GM18868 (cell line): ENCODE measurements at regions not wholly inside any gene's neighbourhood (a gene's known extent, or its start where the extent isn't known, plus 50 kb on each side); places are given as distances from the start of the nearest gene placed in this dataset.
A peak's percentile ranks its signal among the peaks of the same experiment; 100 is the strongest.
"Not testable (repeated sequence)": the region's sequence is repeated elsewhere in the genome, so short reads cannot be mapped to it uniquely, and the experiment has no call there.

ENCODE experiments used
- ATAC-seq: cut with Tn5 transposase; IDR thresholded peaks from one replicate; pipeline ENCODE4 v1.9.1; 2021; ENCODE audit warnings: mild to moderate bottlenecking, moderate library complexity; ENCODE audit not compliant: unreplicated experiment

DNA sequence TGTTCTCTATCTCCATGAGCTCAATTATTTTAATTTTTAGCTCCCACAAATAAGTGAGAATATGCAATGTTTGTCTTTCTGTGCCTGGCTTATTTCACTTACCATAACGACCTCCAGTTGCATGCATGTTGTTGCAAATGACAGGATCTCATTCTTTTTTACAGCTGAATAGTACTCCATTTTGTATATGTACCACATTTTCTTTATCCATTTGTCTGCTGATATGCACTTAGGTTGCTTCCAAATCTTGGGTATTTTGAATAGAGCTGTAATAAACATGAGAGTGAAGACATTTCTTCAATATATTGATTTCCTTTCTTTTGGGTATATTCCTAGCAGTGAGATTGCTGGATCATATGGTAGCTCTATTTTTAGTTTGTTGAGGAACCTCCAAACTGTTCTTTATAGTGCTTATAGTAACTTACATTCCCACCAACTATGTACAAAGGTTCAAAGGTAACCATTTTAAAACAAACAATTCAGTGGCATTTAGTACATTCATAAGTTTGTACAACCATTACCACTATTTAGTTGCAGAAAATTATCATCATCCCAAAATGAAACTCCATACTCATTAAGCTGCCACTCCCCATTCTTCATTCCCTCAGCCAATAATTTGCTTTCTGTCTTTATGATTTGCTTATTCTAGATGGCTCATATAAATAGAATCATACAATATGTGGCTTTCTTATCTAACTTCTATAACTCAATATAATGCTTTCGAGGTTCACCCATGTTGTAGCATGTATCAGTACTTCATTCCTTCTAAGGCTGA is 255.9 kb upstream of the NFIA start:
- no peak for ATAC-seq

GRCh38 chr1:60825593-60825992 is 256.8 kb upstream of the NFIA start:
- ATAC-seq, result peak; percentile 46

DNA sequence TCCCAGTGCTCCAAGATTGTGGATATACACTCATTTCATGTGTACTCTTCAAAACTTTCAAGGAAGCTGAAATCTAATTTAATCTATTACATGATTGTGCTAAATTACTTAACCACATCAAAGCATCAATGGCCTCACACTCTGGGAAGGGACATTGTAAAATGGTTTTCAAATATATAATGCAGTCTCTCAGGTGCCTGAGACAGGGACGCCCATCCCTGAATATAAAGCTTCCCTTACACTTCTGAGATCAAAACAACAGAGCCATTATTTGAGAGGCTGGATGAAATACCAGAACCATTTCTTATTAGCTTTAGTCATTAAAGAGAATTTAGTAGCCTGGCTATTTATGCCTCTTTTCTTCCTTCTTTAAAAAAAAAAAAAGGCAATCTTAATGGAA is 259.2 kb upstream of the NFIA start:
- ATAC-seq, result no peak

DNA sequence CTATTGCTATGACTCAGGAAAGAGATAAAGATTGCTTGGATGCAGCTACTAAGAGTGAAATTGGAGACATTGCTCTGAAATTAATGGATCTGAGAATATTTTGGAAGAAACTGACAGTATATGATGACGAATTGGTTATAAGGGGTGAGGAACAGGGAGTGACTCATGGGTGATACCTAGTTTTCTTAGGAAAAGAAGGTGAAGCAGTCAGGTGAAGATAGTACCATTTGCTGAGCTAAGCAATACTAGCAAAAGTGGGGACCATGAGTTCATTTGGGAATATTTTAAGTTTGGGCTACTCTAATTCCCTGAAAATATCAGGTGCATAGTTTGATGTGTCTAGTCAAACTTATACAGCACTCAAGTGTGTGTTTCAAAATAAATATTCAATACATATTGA is 260.1 kb upstream of the NFIA start:
- no peak for ATAC-seq

- ATAC-seq, result no peak
Observed at GRCh38 chr1:60821156-60821555, 261.2 kb upstream of the NFIA start.

DNA sequence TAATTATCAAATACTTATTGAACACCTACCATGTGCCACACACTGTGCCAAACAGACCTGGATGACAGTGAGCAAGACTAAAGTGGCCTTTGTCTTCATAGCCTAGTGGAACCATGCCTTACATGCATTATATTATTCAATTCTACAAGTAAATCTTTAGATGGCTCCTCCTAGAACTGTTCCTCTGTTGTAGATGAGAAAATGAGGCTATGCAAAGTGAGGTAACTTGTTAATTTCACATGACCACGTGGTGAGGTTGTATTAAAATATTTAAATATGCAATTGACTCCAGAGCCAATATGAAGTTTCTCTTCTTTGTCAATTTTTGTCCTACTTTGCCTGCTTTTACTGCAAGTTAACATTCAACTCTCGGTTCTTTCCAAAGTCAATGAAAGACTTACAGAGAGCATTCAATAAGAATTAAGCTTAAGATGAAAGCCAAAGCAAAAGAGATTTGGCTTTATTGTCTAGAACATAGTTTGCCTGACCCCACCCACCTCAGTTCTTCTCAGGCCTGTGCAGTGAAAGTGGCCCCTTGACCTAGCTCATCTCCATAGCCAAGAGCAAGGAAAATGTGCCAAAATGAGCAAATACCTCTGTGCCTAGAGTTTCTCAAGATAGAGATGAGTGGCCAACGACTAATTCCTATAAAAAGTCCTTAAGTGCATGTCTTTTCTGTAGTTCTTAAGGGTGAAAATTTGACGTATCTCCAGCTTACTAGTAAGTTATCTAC is 263.2 kb upstream of the NFIA start:
- ATAC-seq, result no peak

- no peak for ATAC-seq
Observed at GRCh38 chr1:60813071-60813470, 269.3 kb upstream of the NFIA start.

- ATAC-seq, result no peak
Observed at GRCh38 chr1:60809204-60809980, 273.0 kb upstream of the NFIA start.

DNA sequence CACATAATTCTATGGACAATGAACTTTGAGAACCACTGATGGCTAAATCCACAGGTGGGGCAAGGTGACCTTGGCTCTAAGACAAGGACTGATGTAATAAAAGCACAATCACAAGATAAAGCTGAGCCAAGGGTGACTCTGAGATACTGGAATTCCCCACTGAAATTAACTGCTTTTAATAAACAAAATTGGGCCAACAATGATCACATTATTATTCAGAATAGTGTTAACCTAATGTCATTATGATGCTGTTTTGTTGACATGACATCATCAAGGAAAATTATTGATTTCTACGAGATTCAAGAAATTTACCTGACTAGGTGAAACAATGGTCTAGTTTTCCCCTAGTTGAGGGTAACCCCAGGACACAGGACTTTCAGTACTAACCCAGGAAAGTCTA is 273.7 kb upstream of the NFIA start:
- no peak for ATAC-seq

DNA sequence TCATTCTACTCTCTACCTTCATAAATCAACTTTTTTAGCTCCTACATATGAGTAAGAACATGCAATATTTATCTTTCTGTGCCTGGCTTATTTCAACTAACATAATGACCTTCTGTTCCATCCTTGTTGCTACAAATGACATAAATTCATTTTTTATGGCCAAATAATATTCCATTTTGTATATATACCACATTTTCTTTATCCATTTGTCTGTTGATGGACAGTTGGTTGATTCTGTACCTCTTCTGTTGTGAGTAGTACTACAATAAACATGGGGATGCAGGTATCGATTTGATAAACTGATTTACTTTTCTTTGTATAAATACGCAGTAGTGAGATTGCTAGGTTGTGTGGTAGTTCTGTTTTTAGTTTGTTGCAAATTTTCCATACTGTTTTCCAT is 279.5 kb upstream of the NFIA start:
- no peak for ATAC-seq

GRCh38 chr1:60797351-60797750 is 285.0 kb upstream of the NFIA start:
- no peak for ATAC-seq

- ATAC-seq, result no peak
Observed at GRCh38 chr1:60791226-60791625, 291.1 kb upstream of the NFIA start.

- ATAC-seq, result not testable (repeated sequence)
Observed at GRCh38 chr1:60773099-60773498, 309.3 kb upstream of the NFIA start.

- no peak for ATAC-seq
Observed at GRCh38 chr1:60769082-60769481, 313.3 kb upstream of the NFIA start.

DNA sequence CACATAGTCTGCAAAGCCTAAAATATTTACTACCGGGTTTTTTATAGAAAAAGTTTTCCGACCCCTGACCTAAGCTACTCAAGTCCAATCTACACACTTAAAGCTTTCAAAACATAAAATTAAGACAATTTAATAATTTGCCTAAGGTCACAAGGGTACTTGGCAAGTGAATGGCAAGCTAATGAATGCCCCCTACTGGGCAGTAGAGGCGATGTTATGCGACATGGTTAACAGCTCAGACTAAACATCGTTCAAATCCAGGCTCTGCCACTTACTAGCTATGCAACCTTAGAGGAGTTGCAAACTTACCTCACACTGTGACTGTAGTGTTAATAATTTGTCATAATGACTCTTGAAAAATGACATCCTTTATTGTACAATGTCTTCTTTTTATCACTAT is 317.2 kb upstream of the NFIA start:
- peak; percentile 69 for ATAC-seq

GRCh38 chr1:60764489-60764888 is 317.9 kb upstream of the NFIA start:
- ATAC-seq, result no peak

- ATAC-seq, result no peak
Observed at GRCh38 chr1:60763741-60764140, 318.6 kb upstream of the NFIA start.

GRCh38 chr1:60762911-60763310 is 319.4 kb upstream of the NFIA start:
- no peak for ATAC-seq

GRCh38 chr1:60762176-60762575 is 320.2 kb upstream of the NFIA start:
- ATAC-seq, result no peak

- no peak for ATAC-seq
Observed at GRCh38 chr1:60759291-60759690, 323.1 kb upstream of the NFIA start.

- ATAC-seq, result no peak
Observed at GRCh38 chr1:60757485-60757884, 324.9 kb upstream of the NFIA start.
